ENCODE measurements at regions not wholly inside any gene's neighbourhood (a gene's known extent, or its start where the extent isn't known, plus 50 kb on each side); places are given as distances from the start of the nearest gene placed in this dataset.

DNA sequence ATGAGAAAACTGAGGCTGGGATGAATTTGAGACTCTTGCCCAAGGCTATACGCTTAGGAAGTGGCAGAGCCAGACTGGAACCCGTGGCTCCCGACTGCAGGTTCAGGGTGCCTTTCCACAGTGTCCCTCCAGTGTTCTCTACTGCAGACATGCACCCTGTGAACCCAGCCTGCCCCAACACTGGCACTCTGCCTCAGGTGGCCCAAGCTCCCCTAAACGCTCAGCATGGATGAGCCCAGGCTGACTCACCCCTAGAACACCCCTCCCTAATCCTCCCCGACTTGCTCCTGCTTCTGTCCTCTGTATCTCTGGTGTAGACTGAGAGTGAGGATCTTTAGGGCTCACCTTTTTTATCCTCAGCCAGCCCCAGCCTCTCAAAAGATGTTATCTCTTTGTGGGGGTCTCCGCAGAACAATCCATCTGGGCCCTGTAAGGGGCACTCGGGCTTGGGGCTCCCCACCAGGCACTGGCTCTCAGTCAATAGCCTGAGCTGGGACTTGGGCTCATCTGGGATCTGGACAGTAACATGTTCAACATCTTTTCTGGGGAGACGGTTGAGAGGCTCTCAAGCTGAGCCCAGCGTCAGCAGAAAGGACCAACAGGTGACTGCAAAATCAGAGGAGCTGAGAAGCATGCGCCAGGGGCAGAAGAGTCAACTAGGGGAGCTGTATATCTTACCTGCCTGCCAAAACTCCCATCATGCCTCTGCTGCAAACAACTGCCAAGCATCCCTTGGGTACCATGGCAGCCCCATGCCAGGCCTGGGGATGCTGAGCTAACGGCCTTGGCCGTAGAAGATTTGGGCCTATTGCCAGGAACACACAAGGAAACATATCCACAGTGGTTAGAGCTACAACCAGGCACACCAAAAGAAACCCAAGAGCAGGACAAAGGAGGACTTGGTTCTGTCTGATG lies 176.2 kb downstream of the BUD13 start:
- Histone ChIP-seq H3K4me3 (ENCODE audit: low read length) (no peak overlapping the region), H3K36me3 (ENCODE audit: control insufficient read depth, insufficient read depth, low read length) (no peaks in the 10 kb centered on the region), H3K27me3 (ENCODE audit: control insufficient read depth, insufficient read depth, low read length) (no peaks in the 10 kb centered on the region), H3K27ac (ENCODE audit: low read length) (no peak overlapping the region), H3K9me3 (ENCODE audit: control insufficient read depth, insufficient read depth, low read length) (no peaks in the 10 kb centered on the region), H3K4me1 (ENCODE audit: control insufficient read depth, insufficient read depth, low read length) (no peaks in the 10 kb centered on the region)
- H3K4me3 Mint-ChIP-seq, result no peak overlapping the region
- H3K4me1 Mint-ChIP-seq, result no peaks in the 10 kb centered on the region
- ATAC-seq, result no peak
- DNase-seq, result no peak
- no peak overlapping the region for H3K27ac Mint-ChIP-seq
- no peaks in the 10 kb centered on the region for H3K36me3 Mint-ChIP-seq
- peaks cover 8 to 9% of the 10 kb centered on the region in 2 donors for H3K27me3 Mint-ChIP-seq (ENCODE audit: low read depth in 2 of 2)
- 78% methylated on average over 12 of the region's 12 CpGs for WGBS (ENCODE audit: insufficient coverage)
- H3K9me3 Mint-ChIP-seq, result no peaks in the 10 kb centered on the region
- intact Hi-C loops (cut with micrococcal nuclease), result no loop called here
- TF ChIP-seq, protein P1, sequence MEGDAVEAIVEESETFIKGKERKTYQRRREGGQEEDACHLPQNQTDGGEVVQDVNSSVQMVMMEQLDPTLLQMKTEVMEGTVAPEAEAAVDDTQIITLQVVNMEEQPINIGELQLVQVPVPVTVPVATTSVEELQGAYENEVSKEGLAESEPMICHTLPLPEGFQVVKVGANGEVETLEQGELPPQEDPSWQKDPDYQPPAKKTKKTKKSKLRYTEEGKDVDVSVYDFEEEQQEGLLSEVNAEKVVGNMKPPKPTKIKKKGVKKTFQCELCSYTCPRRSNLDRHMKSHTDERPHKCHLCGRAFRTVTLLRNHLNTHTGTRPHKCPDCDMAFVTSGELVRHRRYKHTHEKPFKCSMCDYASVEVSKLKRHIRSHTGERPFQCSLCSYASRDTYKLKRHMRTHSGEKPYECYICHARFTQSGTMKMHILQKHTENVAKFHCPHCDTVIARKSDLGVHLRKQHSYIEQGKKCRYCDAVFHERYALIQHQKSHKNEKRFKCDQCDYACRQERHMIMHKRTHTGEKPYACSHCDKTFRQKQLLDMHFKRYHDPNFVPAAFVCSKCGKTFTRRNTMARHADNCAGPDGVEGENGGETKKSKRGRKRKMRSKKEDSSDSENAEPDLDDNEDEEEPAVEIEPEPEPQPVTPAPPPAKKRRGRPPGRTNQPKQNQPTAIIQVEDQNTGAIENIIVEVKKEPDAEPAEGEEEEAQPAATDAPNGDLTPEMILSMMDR (IDR thresholded peaks at IDR 0.05), result no peak

DNA sequence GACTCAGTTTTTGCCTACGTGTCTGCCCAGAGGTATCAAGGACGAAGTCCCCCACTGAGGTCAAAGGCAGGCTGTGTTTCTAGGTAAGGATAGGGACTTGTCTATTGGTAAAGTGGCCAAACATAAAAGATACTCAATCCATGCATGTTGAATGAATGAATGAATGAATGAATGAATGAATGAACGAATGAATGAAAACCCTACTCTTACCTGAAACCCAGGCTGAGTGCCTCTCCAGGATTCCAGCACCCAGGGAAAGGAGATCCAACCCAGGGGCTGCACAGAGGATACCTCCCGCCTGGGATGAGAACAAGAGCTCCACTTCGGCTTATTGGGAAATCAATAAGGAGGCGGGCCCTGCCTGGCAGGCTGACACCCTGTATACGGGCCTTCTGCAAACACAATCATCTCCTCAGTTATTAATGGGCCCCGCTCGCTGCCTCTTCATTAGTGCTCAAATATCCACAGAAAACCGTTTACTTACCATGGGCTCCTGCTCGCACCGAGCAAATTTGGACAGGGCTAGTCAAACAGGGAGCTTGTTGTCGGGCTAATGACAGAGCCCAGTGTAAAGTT lies 177.4 kb downstream of the BUD13 start:
- H3K36me3 Mint-ChIP-seq, result no peaks in the 10 kb centered on the region
- 83% methylated on average over 12 of the region's 13 CpGs for WGBS (ENCODE audit: insufficient coverage)
- Histone ChIP-seq H3K4me1 (ENCODE audit: control insufficient read depth, insufficient read depth, low read length) (no peaks in the 10 kb centered on the region), H3K4me3 (ENCODE audit: low read length) (no peak overlapping the region), H3K27ac (ENCODE audit: low read length) (no peak overlapping the region), H3K36me3 (ENCODE audit: control insufficient read depth, insufficient read depth, low read length) (no peaks in the 10 kb centered on the region), H3K9me3 (ENCODE audit: control insufficient read depth, insufficient read depth, low read length) (no peaks in the 10 kb centered on the region), H3K27me3 (ENCODE audit: control insufficient read depth, insufficient read depth, low read length) (no peaks in the 10 kb centered on the region)
- H3K4me1 Mint-ChIP-seq, result no peaks in the 10 kb centered on the region
- TF ChIP-seq, protein P1 (IDR thresholded peaks at IDR 0.05), result no peak
- ATAC-seq (no peak), DNase-seq (no peak)
- H3K27me3 Mint-ChIP-seq (ENCODE audit: low read depth in 2 of 2), result peaks cover 8 to 15% of the 10 kb centered on the region in 2 donors
- H3K4me3 Mint-ChIP-seq, result no peak overlapping the region
- no peaks in the 10 kb centered on the region for H3K9me3 Mint-ChIP-seq
- intact Hi-C loops (cut with micrococcal nuclease), result no loop called here
- no peak overlapping the region for H3K27ac Mint-ChIP-seq

DNA sequence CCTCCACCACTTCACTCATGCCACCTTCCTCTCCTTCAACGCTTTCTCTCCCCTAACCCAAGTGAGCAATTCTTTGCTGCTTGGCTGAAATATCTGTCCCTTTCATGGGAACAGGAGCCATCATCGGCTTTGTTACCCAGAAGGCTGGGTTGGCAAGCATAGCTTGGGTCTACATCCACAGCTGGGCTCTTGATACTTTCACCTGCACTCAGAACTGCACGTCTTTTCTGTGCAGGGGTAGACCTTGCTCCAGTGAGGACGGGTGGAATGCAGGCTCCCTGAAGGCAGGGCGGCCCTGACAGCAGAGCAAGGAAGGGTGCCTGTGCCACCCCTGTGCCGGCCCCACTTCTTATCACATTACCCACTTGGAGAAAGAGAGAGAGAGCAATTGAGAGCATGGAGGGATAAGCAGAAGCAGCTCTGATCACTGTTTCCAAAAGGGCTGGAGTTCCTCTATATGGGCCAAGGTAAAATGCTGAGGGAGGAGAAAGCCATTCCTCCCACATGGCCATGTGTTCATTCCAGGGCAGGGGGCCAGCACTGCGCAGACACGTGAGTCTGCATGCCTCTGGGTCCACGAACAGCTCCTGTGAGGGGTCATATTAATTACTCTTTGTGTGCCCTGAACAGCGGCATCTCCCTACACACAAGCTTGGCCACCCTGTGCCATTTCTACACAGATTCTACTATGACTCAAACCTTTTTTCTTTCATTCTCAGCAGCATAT lies 181.8 kb downstream of the BUD13 start:
- ATAC-seq, result no peak
- no peaks in the 10 kb centered on the region for H3K9me3 ChIP-seq (ENCODE audit: control insufficient read depth, insufficient read depth, low read length)
- H3K27ac Mint-ChIP-seq, result no peak overlapping the region
- no peak overlapping the region for H3K27ac ChIP-seq (ENCODE audit: low read length)
- no peaks in the 10 kb centered on the region for H3K27me3 ChIP-seq (ENCODE audit: control insufficient read depth, insufficient read depth, low read length)
- no peaks in the 10 kb centered on the region for H3K4me1 Mint-ChIP-seq
- DNase-seq, result no peak
- no peak overlapping the region for H3K4me3 ChIP-seq (ENCODE audit: low read length)
- H3K27me3 Mint-ChIP-seq (ENCODE audit: low read depth in 2 of 2), result peaks cover 0 to 15% of the 10 kb centered on the region in 2 donors
- TF ChIP-seq, protein P1 (IDR thresholded peaks at IDR 0.05), result no peak
- H3K4me1 ChIP-seq (ENCODE audit: control insufficient read depth, insufficient read depth, low read length), result no peaks in the 10 kb centered on the region
- H3K36me3 Mint-ChIP-seq, result no peaks in the 10 kb centered on the region
- H3K4me3 Mint-ChIP-seq, result no peak overlapping the region
- 87% methylated on average over 9 of the region's 10 CpGs for WGBS (ENCODE audit: insufficient coverage)
- intact Hi-C loops (cut with micrococcal nuclease), result no loop called here
- H3K36me3 ChIP-seq (ENCODE audit: control insufficient read depth, insufficient read depth, low read length), result no peaks in the 10 kb centered on the region
- no peaks in the 10 kb centered on the region for H3K9me3 Mint-ChIP-seq
